22Rv1 (cell line): ENCODE measurements at regions not wholly inside any gene's neighbourhood (a gene's known extent, or its start where the extent isn't known, plus 50 kb on each side); places are given as distances from the start of the nearest gene placed in this dataset.

Source experiments
- CTCF ChIP-seq: fragments of 450-650 bp; IDR thresholded peaks from 2 replicates; pipeline ENCODE4 v1.5.1; 2017; ENCODE audit warnings: mild to moderate bottlenecking
- ZFX ChIP-seq: fragments of 450-650 bp; IDR thresholded peaks from 2 replicates; pipeline ENCODE4 v1.6.1; 2017; ENCODE audit warnings: antibody characterized with exemption, borderline replicate concordance

- TF ChIP-seq CTCF (no peak), ZFX (no peak)
These were observed 404.8 kb upstream of the ACVR2A start for GRCh38 chr2:147439986-147440385.
